Muscle of arm (tissue), 1 donor: ENCODE measurements at regions not wholly inside any gene's neighbourhood (a gene's known extent, or its start where the extent isn't known, plus 50 kb on each side); places are given as distances from the start of the nearest gene placed in this dataset.

Experiments used
- DNase-seq: peaks from one replicate; pipeline ENCODE4 v3.0.0-alpha.2; 2013

GRCh38 chr20:18971121-18971520 lies 157.5 kb downstream of the SCP2D1 start:
- no peak for DNase-seq

- DNase-seq: no peak
Measured at GRCh38 chr20:18971574-18971973, 158.0 kb downstream of the SCP2D1 start.

- DNase-seq: no peak
Measured at GRCh38 chr20:18972251-18972876, 158.8 kb downstream of the SCP2D1 start.

DNA sequence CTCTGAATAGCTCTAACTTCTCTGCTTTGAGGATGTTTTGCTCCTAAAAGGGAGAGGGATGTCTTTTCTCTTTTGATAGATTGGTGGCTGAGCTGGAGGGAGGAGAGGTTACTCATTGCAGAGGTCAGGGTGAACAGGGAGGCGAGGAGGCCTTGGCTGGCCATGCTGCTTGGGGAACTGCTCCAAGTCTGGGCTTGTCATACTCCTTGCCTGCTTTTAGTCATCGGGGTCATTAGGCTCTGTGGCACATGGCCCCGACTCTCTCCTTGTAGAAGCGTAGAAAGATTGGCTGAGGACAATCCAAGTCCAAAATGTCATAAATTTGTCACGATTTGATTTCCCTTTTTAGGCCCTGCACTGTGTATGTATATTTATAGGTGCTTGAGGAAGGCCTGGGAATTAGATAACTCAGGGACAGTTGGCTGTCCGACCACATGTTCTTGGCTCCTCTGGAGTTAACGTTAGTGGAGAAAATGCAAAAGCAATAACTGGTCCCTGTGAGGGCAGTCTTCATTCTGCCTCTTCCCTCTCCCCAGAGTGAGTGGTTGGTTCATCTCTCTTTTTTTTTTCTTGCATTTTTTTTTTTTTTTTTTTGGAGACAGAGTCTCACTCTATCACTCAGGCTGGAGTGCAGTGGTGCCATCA lies 160.1 kb downstream of the SCP2D1 start:
- no peak for DNase-seq

DNA sequence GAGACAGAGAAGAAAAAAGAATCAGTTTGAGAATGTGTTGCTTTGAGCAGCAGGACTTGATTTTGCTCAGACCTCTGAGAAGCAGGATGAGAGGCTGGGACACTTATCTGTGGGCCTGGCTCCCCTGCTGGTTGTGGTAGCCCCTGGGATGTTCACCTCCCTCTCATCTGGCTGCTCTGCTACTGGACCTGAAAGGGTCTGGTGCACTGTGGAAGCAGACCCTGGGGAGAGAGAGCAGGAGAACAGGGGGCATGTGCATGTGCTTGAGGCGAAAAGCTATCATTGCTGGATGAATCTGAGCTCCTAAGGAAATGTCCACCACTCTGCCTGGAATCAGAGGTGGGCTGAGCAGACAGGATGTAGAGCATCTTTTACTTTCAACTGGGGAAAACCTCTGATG lies 161.1 kb downstream of the SCP2D1 start:
- no peak for DNase-seq

- DNase-seq: no peak
Measured at GRCh38 chr20:18977441-18977840, 163.9 kb downstream of the SCP2D1 start.

- DNase-seq: no peak
Measured at GRCh38 chr20:18978311-18978710, 164.7 kb downstream of the SCP2D1 start.

DNA sequence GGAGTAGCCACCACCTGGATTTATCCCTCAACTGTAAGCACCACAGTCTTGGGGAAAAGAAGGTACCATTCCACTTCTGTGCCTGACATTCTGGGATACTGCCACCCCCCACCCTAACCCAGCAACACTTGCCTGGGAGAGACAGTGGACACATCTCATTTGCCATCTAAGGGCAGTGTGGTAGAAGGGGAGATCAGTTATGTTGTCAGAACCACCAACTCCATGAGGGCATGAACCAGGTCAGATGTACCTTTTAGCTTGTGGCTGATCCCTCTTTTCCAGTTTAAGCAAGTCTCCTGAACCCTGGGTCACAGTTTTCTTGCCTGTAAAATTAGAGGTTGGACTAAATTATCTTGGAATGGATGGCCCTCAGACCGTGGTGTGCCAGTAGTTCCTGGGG lies 165.5 kb downstream of the SCP2D1 start:
- no peak for DNase-seq

DNA sequence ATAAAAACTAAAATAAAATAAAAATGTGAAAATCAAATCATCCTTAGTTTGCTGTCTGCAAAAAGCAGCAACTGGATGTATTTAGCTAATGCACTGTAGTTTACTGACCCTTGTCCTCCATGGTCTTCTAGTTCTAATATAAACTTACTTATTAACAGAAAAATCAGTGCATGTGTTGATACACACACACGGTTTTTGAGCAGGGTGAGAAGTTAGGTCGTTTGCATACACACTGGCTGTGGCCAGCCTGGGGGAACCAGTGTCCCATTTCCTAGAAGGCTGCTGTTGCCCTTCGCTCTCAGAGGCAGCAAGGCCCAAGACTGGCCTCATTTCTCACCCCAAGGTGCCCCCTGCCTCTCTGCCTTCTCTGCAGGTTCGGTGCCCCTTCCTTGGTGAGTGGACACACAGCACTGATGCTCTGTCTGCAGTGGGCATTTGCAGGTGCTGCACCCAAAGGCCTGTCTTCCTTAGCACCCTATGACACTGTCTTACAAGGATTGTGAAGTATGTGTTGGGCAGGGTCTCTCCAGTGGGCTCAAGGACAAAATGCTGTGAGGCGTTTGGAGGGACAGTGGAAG lies 168.5 kb downstream of the SCP2D1 start:
- no peak for DNase-seq

- no peak for DNase-seq
Measured at GRCh38 chr20:18983796-18984195, 170.2 kb downstream of the SCP2D1 start.

DNA sequence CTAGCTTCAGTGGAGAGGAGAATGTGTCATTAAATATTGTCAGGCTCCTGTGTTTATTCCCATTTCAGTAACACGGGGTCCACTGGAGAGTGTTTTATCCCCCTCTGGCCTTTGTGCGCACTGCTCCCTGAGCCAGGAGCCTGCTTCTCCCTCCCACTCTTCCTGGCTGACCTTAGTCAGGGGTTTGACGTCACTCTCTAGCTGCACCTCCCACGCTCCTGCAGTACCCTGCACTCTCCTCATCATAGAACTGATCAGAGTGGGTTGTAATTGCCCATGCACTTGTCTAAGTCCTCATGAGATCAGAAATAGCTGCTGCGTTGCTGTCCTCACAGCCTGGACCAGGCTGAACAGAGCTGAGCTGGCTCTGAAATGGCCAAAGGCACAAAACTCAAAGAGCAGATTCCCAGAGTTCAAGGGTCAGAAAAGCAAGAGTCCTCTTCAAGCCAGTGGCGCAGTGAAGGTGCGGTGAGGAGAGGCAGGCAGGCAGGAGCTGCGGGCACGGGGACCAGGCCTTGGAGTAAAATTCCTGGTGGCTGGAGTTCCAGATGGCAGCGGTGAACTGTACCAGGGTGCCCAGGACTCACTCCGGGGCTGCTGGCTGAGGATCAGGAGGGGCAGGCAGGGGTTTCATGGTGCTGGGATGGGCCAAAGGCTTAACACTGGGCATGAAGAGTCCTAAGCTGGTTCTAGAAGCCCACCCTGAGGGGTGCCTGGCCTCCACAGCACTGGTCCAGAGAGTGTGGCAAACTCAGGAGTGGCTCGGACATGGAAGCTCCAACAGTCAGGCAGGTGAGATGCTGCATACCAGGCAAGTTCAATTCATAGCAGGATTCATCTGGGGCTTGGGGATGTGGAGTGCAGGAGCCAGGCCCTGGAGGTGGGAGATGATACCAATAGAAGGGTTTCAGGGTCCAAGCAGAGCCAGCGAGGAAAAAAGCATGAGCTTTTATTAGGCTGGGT lies 170.9 kb downstream of the SCP2D1 start:
- no peak for DNase-seq

DNA sequence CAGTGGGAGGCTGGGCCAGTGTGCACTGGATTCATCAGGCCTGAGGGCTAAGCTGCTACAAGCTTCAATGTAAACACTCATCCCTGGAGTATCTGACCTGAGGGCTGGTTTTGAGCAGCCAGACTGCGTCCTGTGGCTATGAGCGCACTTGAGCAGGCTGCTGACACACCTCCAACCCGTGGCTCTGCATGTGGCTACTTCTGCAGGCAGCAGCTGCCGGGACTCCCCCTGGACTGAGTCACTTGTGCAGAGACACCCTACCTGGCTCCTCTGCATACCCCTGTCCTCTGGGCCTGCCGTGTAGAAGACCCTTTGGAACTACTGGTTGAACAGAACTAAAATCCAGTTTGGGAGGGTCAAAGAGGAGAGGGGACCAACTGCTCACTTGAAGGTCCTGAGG lies 172.0 kb downstream of the SCP2D1 start:
- DNase-seq: no peak

DNA sequence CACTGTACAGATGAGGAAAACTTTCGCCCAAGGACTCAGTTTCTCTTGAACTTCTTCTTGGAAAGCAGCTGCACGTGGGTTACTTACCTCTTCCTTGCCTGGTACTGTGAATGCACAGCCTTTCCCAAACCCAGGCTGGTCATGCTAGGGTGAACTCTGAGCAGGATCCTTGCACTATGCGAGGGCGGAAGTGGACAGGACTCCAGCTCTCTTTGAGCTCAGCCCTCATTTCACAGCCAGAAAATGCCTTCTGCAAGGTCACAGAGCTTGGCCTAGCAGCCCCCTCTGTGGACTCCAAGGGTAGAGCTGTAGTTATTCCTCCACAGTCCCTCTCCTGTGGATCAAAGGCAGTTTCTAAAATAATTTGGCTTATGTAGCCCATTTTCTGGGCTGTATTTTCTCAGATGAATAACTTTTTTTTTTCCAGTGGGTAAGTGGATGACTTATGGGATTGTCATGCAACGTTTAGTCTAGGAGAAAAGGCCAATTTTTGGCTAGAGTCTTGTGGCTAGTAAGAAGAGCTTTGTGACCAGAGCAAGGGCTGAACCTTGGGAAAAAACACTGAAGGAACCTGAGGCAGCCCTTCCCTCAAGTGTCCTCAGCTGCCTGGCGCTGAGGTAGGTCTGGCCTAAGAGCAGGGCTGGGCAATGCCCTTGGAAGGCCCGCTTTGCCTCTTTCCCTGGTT lies 172.7 kb downstream of the SCP2D1 start:
- DNase-seq: no peak

DNA sequence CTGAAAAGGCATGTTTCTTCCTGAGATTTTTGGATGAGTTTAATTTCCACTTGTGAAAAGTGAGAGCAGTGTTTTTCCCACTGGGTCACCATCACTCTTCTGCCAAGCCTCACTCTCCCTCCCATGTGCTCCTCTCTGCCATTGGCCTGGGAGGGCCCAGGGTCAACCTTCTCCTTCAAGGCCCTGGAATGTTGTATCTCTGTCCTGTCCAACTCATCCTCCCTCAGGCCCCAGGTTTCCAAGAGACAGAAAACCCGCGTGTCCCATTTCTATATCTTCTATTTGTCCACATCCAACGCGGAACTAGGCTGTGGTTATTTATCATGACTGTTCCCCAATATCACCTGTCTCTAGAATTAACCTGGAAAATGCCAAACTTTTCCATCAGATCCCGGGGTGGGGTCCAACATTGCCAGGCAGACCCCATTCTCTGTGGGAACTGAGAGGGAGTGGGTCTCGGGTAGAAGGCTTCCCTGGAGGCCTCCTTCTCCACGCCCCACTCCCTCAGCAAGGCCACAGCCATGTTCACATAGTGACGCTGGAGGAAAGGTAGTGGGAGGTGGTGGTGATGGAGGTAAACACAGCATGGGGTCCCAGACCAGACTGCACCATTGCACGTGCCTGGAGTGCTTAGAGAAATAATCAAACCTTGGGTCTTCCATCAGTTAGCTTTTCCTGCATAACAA lies 173.5 kb downstream of the SCP2D1 start:
- DNase-seq: no peak

DNA sequence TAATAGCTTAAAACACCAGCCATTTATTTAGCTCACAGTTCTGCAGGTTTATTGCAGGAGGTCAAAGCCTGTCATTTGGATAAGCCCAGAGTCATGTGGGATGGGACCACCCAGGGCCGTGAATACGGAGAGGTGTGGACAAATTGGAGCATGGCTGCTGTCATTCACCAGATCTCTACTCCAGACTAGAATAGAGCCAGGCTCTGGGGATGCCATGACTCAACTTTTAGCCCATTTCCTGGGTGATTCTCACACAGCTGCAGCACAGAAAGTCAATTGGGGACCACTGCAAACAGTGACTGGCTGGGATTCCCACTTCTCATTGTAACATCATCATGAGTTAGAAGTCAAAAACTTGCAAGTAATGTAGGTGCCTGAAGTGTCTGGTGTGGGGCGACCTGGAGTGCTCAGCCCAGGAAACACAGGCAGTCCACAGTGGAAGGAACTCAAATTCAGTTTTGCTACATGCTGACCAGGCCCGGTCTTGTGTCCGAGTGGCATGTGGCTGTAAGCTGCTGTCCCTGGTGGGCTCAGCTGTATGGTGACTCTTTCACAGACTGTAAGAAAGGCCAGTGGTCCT lies 174.3 kb downstream of the SCP2D1 start:
- DNase-seq: no peak

DNA sequence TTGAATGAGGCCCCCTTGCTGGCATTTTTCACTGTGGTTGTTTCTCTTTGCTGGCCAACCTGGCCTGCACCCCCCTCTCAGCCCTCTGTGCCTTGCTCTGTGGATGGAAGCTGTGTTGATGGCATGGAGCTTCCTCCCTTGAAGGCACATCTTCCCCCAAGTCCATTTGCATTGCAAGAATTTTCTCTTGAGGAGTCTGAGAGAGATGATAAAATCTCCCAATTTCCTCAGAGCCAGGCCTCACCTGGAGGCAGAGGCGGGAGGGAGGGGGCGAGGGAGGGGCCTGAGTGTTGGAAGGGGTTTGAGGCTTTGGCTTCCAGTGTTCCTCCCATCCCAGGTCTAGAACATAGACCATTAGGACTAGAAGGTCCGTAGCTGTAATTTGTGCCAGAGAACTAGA lies 175.1 kb downstream of the SCP2D1 start:
- DNase-seq: no peak

GRCh38 chr20:18989736-18990474 lies 176.3 kb downstream of the SCP2D1 start:
- DNase-seq: peak; percentile 41

GRCh38 chr20:18991012-18991411 lies 177.4 kb downstream of the SCP2D1 start:
- no peak for DNase-seq

DNA sequence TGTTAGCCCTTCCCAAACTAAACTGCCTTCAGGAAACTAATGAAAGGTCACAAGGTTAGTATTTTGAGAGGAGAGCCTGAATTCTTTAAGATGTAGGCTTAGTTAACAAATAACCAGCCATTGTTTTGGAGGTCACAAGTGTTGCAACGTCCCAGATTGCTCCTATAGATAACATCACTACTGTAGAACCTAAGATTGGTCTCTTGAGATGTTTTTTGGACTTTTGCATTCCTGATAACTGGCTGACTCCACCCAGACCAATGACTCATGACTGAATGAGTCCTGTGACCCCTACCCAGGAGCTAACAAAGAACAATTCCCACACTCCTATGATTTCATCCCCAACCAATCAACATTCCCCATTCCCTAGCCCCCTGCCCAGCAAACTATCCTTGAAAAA lies 178.8 kb downstream of the SCP2D1 start:
- DNase-seq: no peak

DNA sequence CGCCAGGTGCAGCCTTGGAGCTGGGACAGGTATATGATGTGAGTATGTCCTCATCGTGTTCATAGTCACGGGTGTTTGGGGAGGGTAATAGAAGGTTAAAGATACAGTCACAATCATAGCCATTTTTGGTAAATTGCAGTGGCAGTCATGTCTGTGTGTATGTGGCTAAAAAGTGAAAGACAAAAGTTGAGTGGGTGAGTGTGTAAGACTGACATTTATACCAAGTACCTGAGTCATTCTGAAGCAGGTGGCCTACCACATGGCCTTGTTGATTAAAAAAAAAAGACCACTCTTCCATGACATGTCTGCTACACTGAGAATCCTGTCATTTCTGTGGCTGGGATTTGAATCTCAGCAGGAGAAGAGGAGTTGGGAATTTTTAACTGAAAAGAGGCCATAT lies 181.9 kb downstream of the SCP2D1 start:
- DNase-seq: no peak
